HG03571 (cell line): ENCODE measurements at regions not wholly inside any gene's neighbourhood (a gene's known extent, or its start where the extent isn't known, plus 50 kb on each side); places are given as distances from the start of the nearest gene placed in this dataset.

Source experiments
- ATAC-seq: cut with Tn5 transposase; IDR thresholded peaks from one replicate; pipeline ENCODE4 v1.9.1; 2021; ENCODE audit not compliant: unreplicated experiment

DNA sequence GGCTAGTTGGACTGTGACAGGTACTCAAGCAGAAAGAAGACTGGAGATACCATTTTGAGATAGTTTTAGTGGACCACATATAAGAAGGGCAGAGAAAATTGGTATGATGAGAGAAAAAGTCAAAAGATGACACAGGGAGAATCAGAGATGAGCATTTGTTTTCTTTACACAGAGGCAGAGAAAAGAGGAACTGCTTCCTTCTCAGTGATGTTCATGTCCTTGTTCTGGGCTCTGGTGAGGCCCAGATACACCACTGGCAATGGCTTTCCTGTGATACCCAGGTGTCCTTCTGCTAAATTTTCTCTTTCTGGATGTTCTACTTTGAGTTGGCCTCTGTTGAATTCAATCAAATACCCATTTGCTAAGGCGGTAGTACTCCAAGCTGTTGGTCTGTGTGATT lies 1782.7 kb upstream of the SEL1L start:
- no peak for ATAC-seq

DNA sequence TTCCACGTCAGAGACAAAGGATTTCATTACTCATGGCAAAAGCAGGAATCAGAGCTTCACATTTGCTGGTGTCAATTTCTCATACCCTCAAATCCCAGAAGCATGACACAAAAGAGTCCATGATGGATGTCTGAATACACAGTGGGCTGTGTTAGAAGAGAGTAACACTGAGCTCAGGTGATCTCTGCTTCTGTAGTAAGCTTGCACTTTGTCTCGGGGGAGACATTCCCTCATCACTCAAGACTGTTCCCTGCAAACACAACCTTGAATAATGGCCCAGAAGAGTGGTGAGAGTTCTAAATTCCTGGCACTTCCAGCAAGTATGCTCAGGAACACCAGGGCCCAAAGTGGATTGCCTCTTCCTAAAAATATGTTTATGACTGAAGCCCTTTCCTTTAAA lies 1787.2 kb upstream of the SEL1L start:
- no peak for ATAC-seq

DNA sequence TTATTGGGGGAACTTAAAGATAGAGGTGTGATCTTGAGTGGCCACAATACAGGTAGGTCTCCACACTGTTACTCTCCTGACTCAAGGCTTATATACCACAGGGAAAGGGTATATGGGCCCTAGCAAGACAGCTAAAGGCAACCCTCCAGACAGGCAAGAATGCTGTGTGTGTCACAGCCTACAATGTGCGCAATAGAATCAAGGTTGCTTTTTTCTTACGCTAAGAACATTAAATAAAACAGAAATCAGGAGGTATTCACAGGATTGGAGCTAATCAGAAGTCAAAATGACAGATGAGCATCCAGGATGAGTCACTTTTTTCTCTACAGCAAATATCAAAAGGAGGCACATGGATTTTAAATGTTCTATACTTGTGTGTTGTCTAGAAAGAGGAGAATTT lies 1797.9 kb upstream of the SEL1L start:
- no peak for ATAC-seq

- ATAC-seq: no peak
Measured at GRCh38 chr14:83342590-83342989, 1808.9 kb upstream of the SEL1L start.

- no peak for ATAC-seq
Measured at GRCh38 chr14:83347874-83348273, 1814.2 kb upstream of the SEL1L start.

DNA sequence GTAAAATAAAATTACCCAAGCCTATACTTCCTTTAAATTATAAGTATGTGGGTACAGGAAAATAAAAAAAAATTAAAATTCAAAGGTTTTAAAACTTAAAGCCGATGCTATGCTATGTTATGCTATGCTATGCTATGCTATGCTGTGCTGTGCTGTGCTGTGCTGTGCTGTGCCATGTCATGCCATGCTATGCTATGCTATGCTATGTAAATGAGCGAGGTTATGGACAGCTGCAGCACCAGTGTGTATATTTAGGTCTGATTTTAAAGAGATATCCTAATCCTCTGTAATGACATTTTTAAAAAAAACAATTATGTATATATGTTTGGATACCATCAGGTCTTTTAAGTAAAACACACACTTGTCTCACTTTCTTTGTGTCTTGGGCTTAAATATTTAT lies 1822.0 kb upstream of the SEL1L start:
- ATAC-seq: no peak

- no peak for ATAC-seq
Measured at GRCh38 chr14:83356080-83356479, 1822.4 kb upstream of the SEL1L start.

DNA sequence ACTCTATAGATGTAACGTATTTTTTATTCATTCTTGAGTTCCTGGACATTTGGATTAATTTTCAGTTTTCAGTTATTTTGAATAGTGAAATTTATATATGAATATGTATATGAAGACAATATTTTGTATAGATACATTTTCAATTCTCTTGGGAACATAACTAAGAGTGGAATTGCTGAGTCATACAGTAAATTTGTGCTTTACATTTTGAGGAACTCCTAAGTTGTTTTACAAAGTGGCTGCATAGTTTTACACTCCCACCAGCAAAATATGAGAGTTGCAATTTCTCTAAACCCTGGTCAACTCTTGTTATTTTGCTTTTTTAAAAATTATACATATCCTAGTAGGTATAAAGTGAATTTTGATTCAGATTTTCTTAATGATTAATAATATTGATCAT lies 1838.6 kb upstream of the SEL1L start:
- no peak for ATAC-seq

DNA sequence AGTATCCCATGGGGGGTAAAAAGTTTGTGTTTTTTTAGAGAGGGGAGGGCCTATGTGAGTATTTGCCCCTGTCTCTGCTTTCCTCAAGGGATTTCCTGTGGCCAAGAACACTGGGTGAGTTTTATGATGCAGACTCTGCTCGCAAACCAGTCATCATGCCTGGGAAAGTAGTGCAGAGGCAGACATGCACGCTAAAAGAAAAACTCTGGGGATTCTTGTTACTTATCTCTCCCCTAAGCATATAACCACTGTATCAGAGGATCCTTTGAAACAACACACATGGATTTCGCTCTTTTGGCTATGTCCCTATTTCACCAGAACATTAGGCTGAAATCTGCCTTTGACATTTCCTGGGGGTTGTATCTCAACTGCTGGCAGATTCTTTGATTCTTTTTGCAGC lies 1845.8 kb upstream of the SEL1L start:
- no peak for ATAC-seq

DNA sequence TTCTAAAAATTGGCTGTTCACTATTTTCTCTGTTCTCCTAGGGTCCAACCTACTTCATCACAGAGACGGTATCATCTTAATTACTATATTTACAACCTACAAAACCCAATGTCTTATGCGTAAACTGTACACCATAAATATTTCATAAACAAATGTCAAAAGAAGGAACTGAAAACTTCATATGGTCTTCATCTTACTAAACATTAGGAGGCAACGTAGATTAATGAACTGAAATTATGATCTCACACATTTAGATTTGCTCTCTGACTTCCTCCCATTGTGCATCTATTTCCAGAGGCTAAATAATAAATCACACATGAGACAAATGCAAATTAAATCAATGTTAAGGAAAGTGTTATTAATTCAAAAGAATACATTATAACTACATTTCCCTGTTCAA lies 1850.6 kb upstream of the SEL1L start:
- no peak for ATAC-seq

- ATAC-seq: no peak
Measured at GRCh38 chr14:83395321-83395720, 1861.7 kb upstream of the SEL1L start.

DNA sequence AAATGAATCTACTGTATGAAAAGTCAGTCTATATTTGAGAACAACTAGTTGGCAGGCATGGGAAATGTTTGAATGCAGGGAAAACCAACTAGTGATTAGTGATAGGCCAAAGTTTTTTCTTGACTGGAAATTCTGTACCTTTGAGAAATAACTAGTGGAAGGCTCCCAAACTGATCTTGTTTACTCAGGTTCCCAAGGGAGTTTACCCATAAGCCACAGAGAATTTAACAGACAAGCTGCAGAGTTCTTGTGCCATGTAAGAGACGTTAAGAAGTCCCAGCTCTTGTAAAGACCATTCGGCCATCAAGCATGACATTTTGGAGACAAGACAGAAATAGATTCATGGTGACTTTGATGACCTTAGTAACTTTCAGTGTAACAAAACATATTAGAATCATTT lies 1882.8 kb upstream of the SEL1L start:
- no peak for ATAC-seq

GRCh38 chr14:83419420-83419819 lies 1885.8 kb upstream of the SEL1L start:
- no peak for ATAC-seq

- no peak for ATAC-seq
Measured at GRCh38 chr14:83421711-83422110, 1888.1 kb upstream of the SEL1L start.

DNA sequence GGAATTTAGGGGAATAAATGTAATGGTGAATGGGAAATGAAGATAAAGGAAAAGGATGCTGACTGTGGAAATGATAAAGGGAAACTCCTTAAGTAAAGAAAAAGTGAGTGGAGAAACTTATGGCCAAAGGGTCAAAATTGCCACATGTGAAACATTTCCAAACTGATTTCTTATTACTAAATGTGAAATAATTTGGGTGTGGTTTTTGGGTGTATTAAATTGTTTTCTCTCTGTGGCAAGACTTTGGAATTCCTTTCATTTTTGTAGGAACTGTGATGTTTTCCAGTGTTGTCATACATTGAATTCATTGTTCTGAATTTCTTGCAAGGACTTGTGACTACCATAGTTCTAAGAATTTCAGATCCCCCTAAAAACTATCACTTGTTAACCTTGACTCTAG lies 1891.5 kb upstream of the SEL1L start:
- no peak for ATAC-seq

DNA sequence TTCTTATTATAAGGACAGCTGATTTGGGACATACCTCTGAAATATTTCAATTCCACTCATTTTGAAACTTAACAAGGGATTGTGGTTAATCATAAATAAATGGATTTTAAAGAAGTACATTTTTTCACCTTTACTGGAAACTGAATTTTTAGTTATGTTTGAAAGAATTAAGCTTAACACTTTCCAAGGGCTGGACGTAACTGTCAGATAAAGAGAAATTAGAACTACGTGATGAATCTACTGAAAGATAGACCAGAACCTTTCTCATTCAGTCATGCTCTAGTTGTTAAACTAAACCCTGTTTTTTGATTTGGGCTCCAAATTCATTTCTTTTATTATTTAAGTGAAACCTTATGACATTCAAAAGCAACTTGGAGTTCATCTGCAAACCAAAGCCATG lies 1892.1 kb upstream of the SEL1L start:
- no peak for ATAC-seq

- no peak for ATAC-seq
Measured at GRCh38 chr14:83433618-83434017, 1900.0 kb upstream of the SEL1L start.

GRCh38 chr14:83441801-83442200 lies 1908.1 kb upstream of the SEL1L start:
- no peak for ATAC-seq

DNA sequence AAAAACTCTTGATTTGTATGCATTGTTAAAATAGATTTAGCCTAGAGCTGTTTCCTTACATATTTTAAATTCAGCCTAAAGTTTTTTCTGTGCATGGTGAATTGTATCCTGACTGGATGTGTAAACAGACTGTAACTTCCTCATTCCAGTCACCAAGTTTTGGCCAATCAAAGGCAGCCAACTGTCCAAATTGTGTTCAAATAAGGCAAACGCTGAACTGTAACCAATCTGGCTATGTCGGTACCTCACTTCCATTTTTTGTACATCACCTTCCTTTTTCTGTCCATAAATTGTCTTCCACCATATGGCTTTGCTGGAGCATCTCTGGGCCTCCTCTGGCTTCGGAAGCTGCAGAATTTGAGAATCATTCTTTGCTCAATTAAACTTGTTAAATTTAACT lies 1921.9 kb upstream of the SEL1L start:
- no peak for ATAC-seq

- no peak for ATAC-seq
Measured at GRCh38 chr14:83461521-83461920, 1927.9 kb upstream of the SEL1L start.

DNA sequence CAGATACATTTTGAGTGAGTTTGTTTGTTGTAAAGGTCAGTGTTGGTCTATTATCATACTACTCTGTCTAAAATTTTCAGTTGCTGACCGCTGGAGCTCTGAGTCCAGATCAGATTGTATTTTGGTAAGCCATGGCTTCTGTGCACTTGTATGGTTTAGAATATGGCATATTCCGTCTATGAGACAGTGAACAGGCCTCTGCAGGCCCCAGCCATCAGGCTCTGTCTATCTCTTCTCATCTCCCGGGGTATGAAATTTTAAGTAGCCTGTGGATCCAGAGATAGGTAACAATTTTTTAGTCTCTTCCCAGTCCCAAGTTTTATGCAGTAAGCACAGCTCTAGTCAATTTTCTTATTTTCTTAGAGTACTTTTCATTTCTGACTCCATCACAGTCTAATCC lies 1929.1 kb upstream of the SEL1L start:
- ATAC-seq: no peak

DNA sequence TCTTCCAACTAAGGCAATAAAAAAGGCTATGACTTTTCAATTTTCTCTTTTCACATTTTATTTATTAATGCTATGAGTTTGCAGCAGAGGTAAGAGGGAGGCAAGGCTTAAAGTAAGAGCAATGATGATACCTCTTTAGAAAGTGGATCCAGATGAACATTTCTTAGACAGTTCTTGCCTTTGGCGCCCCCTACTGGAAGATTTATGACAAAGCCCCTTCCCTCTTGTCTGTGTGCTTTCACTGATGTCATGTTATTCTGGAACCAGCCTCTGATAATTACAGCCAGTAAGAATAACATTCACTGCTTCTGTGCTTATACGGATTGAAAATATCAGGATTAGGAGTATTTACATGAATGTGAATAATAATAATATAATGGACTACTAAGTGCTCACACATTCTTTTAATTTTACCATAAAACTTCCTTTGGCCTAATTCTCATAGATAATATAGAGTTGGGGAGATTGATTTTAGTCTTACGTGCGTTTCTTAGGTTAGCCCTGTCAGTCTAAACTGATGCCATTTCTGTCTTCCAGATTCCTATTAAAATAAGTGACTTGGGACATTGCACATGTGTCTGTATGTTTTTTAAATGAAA lies 1929.9 kb upstream of the SEL1L start:
- no peak for ATAC-seq

GRCh38 chr14:83467811-83468210 lies 1934.2 kb upstream of the SEL1L start:
- no peak for ATAC-seq

DNA sequence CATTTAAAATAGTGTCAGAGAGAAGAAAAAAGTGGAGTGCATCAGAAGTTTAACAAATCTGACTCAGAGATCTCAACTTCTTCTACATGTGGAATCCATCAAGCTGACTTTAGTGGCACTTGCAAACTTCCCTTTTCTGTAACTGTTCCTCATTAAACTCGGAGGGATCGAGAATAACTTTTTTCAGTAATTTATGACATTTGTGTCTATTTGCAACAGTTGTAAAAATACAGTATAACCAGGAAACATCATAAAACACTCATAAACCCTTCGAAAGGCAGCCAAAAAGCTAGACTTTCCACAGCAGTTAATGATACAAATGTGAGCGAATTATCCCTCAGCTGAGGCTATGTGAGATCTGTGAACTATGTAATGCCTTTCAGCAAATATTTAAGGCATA lies 1936.8 kb upstream of the SEL1L start:
- no peak for ATAC-seq
